HepG2 (cell line): ENCODE measurements at regions not wholly inside any gene's neighbourhood (a gene's known extent, or its start where the extent isn't known, plus 50 kb on each side); places are given as distances from the start of the nearest gene placed in this dataset.

ENCODE experiments used
- ATAC-seq: fragments of 200-7000 bp; cut with Tn5 transposase; 3 replicates; pipeline ENCODE4 v1.9.1; 2020; ENCODE audit warnings: mild to moderate bottlenecking, moderate library complexity
- BruUV-seq: library from RNA; stranded (reverse); fragments of 400-500 nt; replicated peaks from 2 replicates; lab custom pipeline; 2021; lab: Mats Ljungman, UMichigan
- CTCF ChIA-PET: fragments of 300-600 bp; formaldehyde crosslinking; extraction: SDS; loops from one replicate; lab custom pipeline; 2021; ENCODE audit warnings: low total read pairs, inconsistent platforms, low intra/inter-chr PET ratio; lab: Yijun Ruan, JAX
- POLR2A ChIA-PET: fragments of 350-600 bp; sonication (Branson Sonifier 250); formaldehyde crosslinking; loops from one replicate; lab custom pipeline; 2020; ENCODE audit warnings: antibody characterized with exemption, inconsistent platforms; lab: Yijun Ruan, JAX
- DNase-seq: peaks from one replicate; pipeline ENCODE4 v3.0.0-alpha.2; 2015; ENCODE audit warnings: low spot score
- FAIRE-seq: peaks from 3 replicates; lab custom pipeline; 2011; peaks lifted over from hg19 to GRCh38; lab: Jason Lieb, UNC
- H2AFZ ChIP-seq: one replicate; pipeline ENCODE4 v1.6.1; 2011; ENCODE audit warnings: low read length, inconsistent platforms
- H3K27ac ChIP-seq: fragments of 300-600 bp; 3 replicates; pipeline ENCODE4 v1.8.0; 2011; ENCODE audit warnings: mixed run types, mild to moderate bottlenecking, mixed read lengths, low read length, inconsistent platforms; ENCODE audit not compliant: insufficient read depth; ENCODE audit errors: extremely low read length
- H3K27me3 ChIP-seq, 2 experiments: fragments of 200-600 bp in 1 of 2; 2 replicates in 1 of 2; 3 replicates in 1 of 2; pipeline versions ENCODE4 v1.6.0 to v1.8.0; 2011; ENCODE audit warnings: low read length in 2 of 2, mild to moderate bottlenecking in 2 of 2, moderate library complexity in 2 of 2, inconsistent platforms in 1 of 2; ENCODE audit not compliant: insufficient read depth in 2 of 2, control insufficient read depth in 1 of 2
- H3K36me3 ChIP-seq, 2 experiments: fragments of 200-600 bp in 1 of 2; replicated peaks in 1 of 2; 2 replicates in 1 of 2; 3 replicates in 1 of 2; pipeline versions ENCODE4 v1.5.1 to v1.8.0; 2011; ENCODE audit warnings: low read length in 2 of 2, inconsistent platforms in 1 of 2; ENCODE audit not compliant: insufficient read depth in 2 of 2, control insufficient read depth in 1 of 2
- H3K4me1 ChIP-seq: 2 replicates; pipeline ENCODE4 v1.5.1; 2012; ENCODE audit warnings: low read length, inconsistent platforms; ENCODE audit not compliant: insufficient read depth
- H3K4me2 ChIP-seq: 2 replicates; pipeline ENCODE4 v1.6.0; 2011; ENCODE audit warnings: low read depth, low read length, inconsistent platforms
- H3K4me3 ChIP-seq, 3 experiments: fragments of 200-600 bp in 1 of 3; sonication (generic), shearing (Covaris generic) in 1 of 3; replicated peaks in 1 of 3; 2 replicates each; pipeline ENCODE4 v1.5.1; 2011 to 2016; ENCODE audit warnings: low read length in 3 of 3, inconsistent platforms in 2 of 3, low read depth in 2 of 3, mild to moderate bottlenecking in 2 of 3, control low read depth in 1 of 3, mixed read lengths in 1 of 3; ENCODE audit not compliant: insufficient read depth in 1 of 3
- H3K79me2 ChIP-seq: one replicate; pipeline ENCODE4 v1.6.1; 2011; ENCODE audit warnings: low read length, inconsistent platforms; ENCODE audit not compliant: insufficient read depth
- H3K9ac ChIP-seq: 2 replicates; pipeline ENCODE4 v1.6.0; 2011; ENCODE audit warnings: mild to moderate bottlenecking, low read depth, low read length, inconsistent platforms; ENCODE audit not compliant: insufficient read depth
- H3K9me3 ChIP-seq: 2 replicates; pipeline ENCODE4 v1.5.1; 2012; ENCODE audit warnings: mild to moderate bottlenecking, low read length
- H4K20me1 ChIP-seq: 2 replicates; pipeline ENCODE4 v1.6.0; 2011; ENCODE audit warnings: inconsistent platforms, mild to moderate bottlenecking, low read length, moderate library complexity; ENCODE audit not compliant: insufficient read depth
- ATF2 ChIP-seq: sonication (generic); formaldehyde crosslinking; IDR thresholded peaks from 2 replicates; pipeline ENCODE4 v1.4.0; 2020; ENCODE audit warnings: missing genetic modification reagents
- KAT2B ChIP-seq: fragments of 150-350 bp; IDR thresholded peaks from 2 replicates; pipeline ENCODE4 v1.6.1; 2014; ENCODE audit warnings: low read depth, low read length, borderline replicate concordance
- LCORL ChIP-seq, 2 experiments: fragments of 450-650 bp in 1 of 2; sonication (generic) in 1 of 2; formaldehyde crosslinking in 1 of 2; IDR thresholded peaks; 2 replicates each; pipeline versions ENCODE4 v1.5.0 to v1.6.1; 2017 to 2020; ENCODE audit warnings: antibody characterized with exemption in 1 of 2, missing genetic modification reagents in 1 of 2
- PAWR ChIP-seq: sonication (generic); formaldehyde crosslinking; IDR thresholded peaks from 2 replicates; pipeline ENCODE4 v1.4.0; 2020; ENCODE audit warnings: missing genetic modification reagents, mild to moderate bottlenecking, borderline replicate concordance
- PAXIP1 ChIP-seq: sonication (generic); formaldehyde crosslinking; conservative IDR thresholded peaks from 2 replicates; pipeline ENCODE4 v1.4.0; 2020; ENCODE audit warnings: mild to moderate bottlenecking, missing genetic modification reagents, moderate library complexity
- PPARG ChIP-seq: conservative IDR thresholded peaks from 2 replicates; pipeline ENCODE4 v1.6.1; 2016; ENCODE audit warnings: missing biosample characterization, missing genetic modification reagents
- RNF219 ChIP-seq: sonication (generic); formaldehyde crosslinking; IDR thresholded peaks from 2 replicates; pipeline ENCODE4 v1.5.0; 2020; ENCODE audit warnings: mild to moderate bottlenecking, missing genetic modification reagents
- RXRA ChIP-seq: sonication (generic); formaldehyde crosslinking; IDR thresholded peaks from 2 replicates; pipeline ENCODE4 v1.5.1; 2020; ENCODE audit warnings: missing genetic modification reagents
- TRIM24 ChIP-seq: sonication (generic); formaldehyde crosslinking; IDR thresholded peaks from 2 replicates; pipeline ENCODE4 v1.8.0; 2022; ENCODE audit warnings: mild to moderate bottlenecking, missing genetic modification reagents
- U2AF1 ChIP-seq: fragments of 200-400 bp; formaldehyde crosslinking; optimal IDR thresholded peaks from 2 replicates; pipeline ENCODE3; 2017; ENCODE audit warnings: mild to moderate bottlenecking, low read depth, low read length
- ZFYVE20 ChIP-seq: sonication (generic); formaldehyde crosslinking; IDR thresholded peaks from 2 replicates; pipeline ENCODE4 v1.8.0; 2023; ENCODE audit warnings: low read depth, mild to moderate bottlenecking, moderate library complexity, missing genetic modification reagents, borderline replicate concordance
- ZKSCAN1 ChIP-seq: fragments of 150-350 bp; IDR thresholded peaks from 2 replicates; pipeline ENCODE4 v1.6.1; 2014; ENCODE audit warnings: low read length
- ZMAT5 ChIP-seq: sonication (generic); formaldehyde crosslinking; IDR thresholded peaks from 2 replicates; pipeline ENCODE4 v1.5.0; 2020; ENCODE audit warnings: mild to moderate bottlenecking, low read depth, missing genetic modification reagents, borderline replicate concordance
- ZNF563 ChIP-seq: sonication (generic); formaldehyde crosslinking; IDR thresholded peaks from 2 replicates; pipeline ENCODE4 v1.8.0; 2022; ENCODE audit warnings: mild to moderate bottlenecking, moderate library complexity, missing genetic modification reagents
- ZNF597 ChIP-seq: sonication (generic); formaldehyde crosslinking; IDR thresholded peaks from 2 replicates; pipeline ENCODE4 v1.5.0; 2020; ENCODE audit warnings: missing genetic modification reagents
- ZNF790 ChIP-seq: sonication (generic); formaldehyde crosslinking; IDR thresholded peaks from 2 replicates; pipeline ENCODE4 v1.8.0; 2022; ENCODE audit warnings: missing genetic modification reagents, mild to moderate bottlenecking, borderline replicate concordance
- WGBS: methylation state at CpG from one replicate; pipeline ENCODE4 v1.1.6; 2017; ENCODE audit warnings: low lambda C conversion rate; 5-methylcytosine and 5-hydroxymethylcytosine counted together
- in situ Hi-C: cut with HindIII; loops from 2 replicates; pipeline ENCODE4 v1.10.0; 2017; ENCODE audit warnings: low pct_unique_long_range_greater_than_20kb; ENCODE audit not compliant: extremely low pct_ligation_motif_present
- intact Hi-C: fragments of 100-400 bp; cut with micrococcal nuclease; formaldehyde crosslinking; loops from one replicate; pipeline ENCODE4 v1.10.0; 2022; ENCODE audit not compliant: unreplicated experiment

GRCh38 chr4:17232566-17233253, 279.2 kb downstream of the QDPR start:
- DNase-seq (no peak), FAIRE-seq (no peak), ATAC-seq (no peak)
- Histone ChIP-seq H4K20me1 (no peaks in the 10 kb centered on the region), H3K9me3 (no peaks in the 10 kb centered on the region), H3K27ac (no peak overlapping the region), H3K27me3 (0 out of 5 replicates have a peak, but pooled peaks cover 0 to 4% of the 10 kb centered on the region in 2 experiments), H3K79me2 (no peaks in the 10 kb centered on the region), H3K4me3 (no peak overlapping the region), H3K4me1 (no peaks in the 10 kb centered on the region), H3K36me3 (no peaks in the 10 kb centered on the region), H3K4me2 (no peak overlapping the region), H3K9ac (no peak overlapping the region), H2AFZ (no peak overlapping the region)
- BruUV-seq: no TSS peak
- intact Hi-C loops: no loop called here
- 4% methylated on average over 2 of the region's 3 CpGs for WGBS
- ChIA-PET POLR2A (no interaction called here), CTCF (no interaction called here)
- in situ Hi-C loops: no loop called here
- no peak for TF ChIP-seq ATF2 (CRISPR knock-in tag)
- TF ChIP-seq ZNF597 (CRISPR knock-in tag): no peak
- TF ChIP-seq ZMAT5 (CRISPR knock-in tag): no peak
- no peak for TF ChIP-seq ZNF563
- TF ChIP-seq LCORL (IDR thresholded peaks at IDR 0.05): no peak
- TF ChIP-seq LCORL (CRISPR knock-in tag; IDR thresholded peaks at IDR 0.05): no peak
- TF ChIP-seq RNF219: no peak
- TF ChIP-seq ZNF790 (CRISPR knock-in tag): no peak
- no peak for TF ChIP-seq KAT2B
- TF ChIP-seq PAXIP1 (CRISPR knock-in tag): no peak
- no peak for TF ChIP-seq TRIM24 (CRISPR knock-in tag)
- no peak for TF ChIP-seq ZFYVE20 (CRISPR knock-in tag)
- TF ChIP-seq PAWR (CRISPR knock-in tag): no peak
- no peak for TF ChIP-seq ZKSCAN1
- no peak for TF ChIP-seq RXRA (CRISPR knock-in tag)
- TF ChIP-seq PPARG (CRISPR knock-in tag): no peak
- no peak for TF ChIP-seq U2AF1
